Psoas muscle (tissue), 7 donors: ENCODE measurements at regions not wholly inside any gene's neighbourhood (a gene's known extent, or its start where the extent isn't known, plus 50 kb on each side); places are given as distances from the start of the nearest gene placed in this dataset.
"Not testable (repeated sequence)": the region's sequence is repeated elsewhere in the genome, so short reads cannot be mapped to it uniquely, and the experiment has no call there.

ENCODE experiments used
- ATAC-seq, 4 donors: fragments of 200-7000 bp; cut with Tn5 transposase; one replicate each; pipeline ENCODE4 v1.9.1; 2020; ENCODE audit warnings: moderate library complexity in 3 of 4, mild to moderate bottlenecking in 2 of 4
- DNase-seq, 2 donors: peaks; one replicate each; pipeline ENCODE4 v3.0.0-alpha.2; 2020
- H3K27ac ChIP-seq: fragments of 200-600 bp; one replicate; pipeline ENCODE4 v1.8.0; 2022
- H3K27me3 ChIP-seq, 3 donors: fragments of 200-600 bp in 1 of 3; one replicate each; pipeline versions ENCODE4 v1.6.1 to v1.8.0; 2013 to 2022; ENCODE audit warnings: low read length in 2 of 3, mild to moderate bottlenecking in 2 of 3, moderate library complexity in 1 of 3; ENCODE audit not compliant: insufficient read depth in 3 of 3
- H3K36me3 ChIP-seq, 2 donors: fragments of 200-600 bp in 1 of 2; one replicate each; pipeline versions ENCODE4 v1.6.1 to v1.8.0; 2013 to 2022; ENCODE audit warnings: low read depth in 1 of 2, mild to moderate bottlenecking in 1 of 2, moderate library complexity in 1 of 2; ENCODE audit not compliant: insufficient read depth in 1 of 2
- H3K4me1 ChIP-seq: fragments of 200-600 bp; one replicate; pipeline ENCODE4 v1.8.0; 2022
- H3K4me3 ChIP-seq: fragments of 200-600 bp; one replicate; pipeline ENCODE4 v1.8.0; 2022; ENCODE audit warnings: mild to moderate bottlenecking
- H3K9me3 ChIP-seq: fragments of 200-600 bp; one replicate; pipeline ENCODE4 v1.8.0; 2022
- whole genome bisulfite sequencing, 3 donors: extraction: QIAGEN DNeasy Blood & Tissue Kit; methylation state at CpG; one replicate each; pipeline versions ENCODE4 v1.1.6 to v1.1.7; 2013; 5-methylcytosine and 5-hydroxymethylcytosine counted together
- intact Hi-C, 2 donors: fragments of 100-400 bp; cut with DNase I; formaldehyde crosslinking; loops; one replicate each; pipeline versions ENCODE4 v1.11.0 to v1.14.2; 2022
- TF ChIP-seq, protein P1 (sequence below): fragments of 200-600 bp; IDR thresholded peaks from one replicate; pipeline ENCODE4 v1.8.0; 2022; ENCODE audit warnings: antibody characterized with exemption
- donor health status: healthy with polysubstance abuse.
- donor health status: DM: no; HTN: no; CAD: no; lungs with moderate emphysema.
- donor health status: Bipolar disorder and iron deficiency.
- donor health status: healthy.
- donor health status: DM: yes; HTN: yes; CAD: no.
- donor health status: DM: no; HTN: no; CAD: no.
- donor health status: DM: yes; HTN: yes; CAD: no.

DNA sequence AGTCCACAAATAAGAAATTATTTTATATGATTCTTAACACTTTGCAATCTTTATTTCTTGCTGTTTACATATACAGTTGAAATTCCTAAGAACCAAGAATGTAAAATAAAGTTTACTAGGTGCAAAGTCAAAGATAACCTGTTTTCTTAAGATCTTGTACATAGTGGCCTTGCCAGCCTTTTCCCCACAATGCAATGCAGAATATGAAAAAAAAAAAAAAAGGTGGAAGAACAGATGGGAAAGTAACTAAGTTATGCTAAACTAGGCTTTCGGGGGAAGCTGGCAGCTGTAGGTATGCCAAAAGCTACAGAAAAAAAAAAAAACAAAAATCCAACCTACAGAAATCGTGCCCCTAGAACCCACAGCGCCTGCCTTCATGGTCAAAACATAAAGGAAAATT lies 1588.4 kb downstream of the STIM2 start:
- ATAC-seq (no peak), DNase-seq (no peak)
- Histone ChIP-seq H3K4me1 (no peaks in the 10 kb centered on the region), H3K9me3 (no peaks in the 10 kb centered on the region), H3K4me3 (no peak overlapping the region), H3K36me3 (no peaks in the 10 kb centered on the region), H3K27ac (no peak overlapping the region), H3K27me3 (no peaks in the 10 kb centered on the region)
- 30 to 52% (median 34%) methylated on average over 3 of the region's 3 CpGs for WGBS, 3 donors
- intact Hi-C loops = no loop called here
- TF ChIP-seq, protein P1, sequence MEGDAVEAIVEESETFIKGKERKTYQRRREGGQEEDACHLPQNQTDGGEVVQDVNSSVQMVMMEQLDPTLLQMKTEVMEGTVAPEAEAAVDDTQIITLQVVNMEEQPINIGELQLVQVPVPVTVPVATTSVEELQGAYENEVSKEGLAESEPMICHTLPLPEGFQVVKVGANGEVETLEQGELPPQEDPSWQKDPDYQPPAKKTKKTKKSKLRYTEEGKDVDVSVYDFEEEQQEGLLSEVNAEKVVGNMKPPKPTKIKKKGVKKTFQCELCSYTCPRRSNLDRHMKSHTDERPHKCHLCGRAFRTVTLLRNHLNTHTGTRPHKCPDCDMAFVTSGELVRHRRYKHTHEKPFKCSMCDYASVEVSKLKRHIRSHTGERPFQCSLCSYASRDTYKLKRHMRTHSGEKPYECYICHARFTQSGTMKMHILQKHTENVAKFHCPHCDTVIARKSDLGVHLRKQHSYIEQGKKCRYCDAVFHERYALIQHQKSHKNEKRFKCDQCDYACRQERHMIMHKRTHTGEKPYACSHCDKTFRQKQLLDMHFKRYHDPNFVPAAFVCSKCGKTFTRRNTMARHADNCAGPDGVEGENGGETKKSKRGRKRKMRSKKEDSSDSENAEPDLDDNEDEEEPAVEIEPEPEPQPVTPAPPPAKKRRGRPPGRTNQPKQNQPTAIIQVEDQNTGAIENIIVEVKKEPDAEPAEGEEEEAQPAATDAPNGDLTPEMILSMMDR = no peak

DNA sequence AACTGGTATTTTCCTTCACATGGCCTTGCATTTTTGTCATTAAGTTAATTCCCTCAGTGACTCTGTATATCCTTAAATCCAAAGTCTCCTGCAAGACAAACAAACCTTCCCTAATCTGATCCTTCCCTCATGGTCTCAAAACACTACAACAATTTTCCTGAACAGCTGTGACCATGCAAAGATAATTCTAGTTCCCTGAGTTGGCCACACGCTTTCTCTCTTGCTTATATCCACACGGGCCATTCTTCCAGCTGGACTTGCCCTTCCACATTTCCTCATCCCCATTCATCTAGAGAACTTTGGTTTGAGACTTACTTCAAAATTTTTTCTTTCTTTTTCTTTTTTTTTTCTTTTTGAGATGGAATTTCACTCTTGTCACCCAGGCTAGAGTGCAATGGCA lies 1590.7 kb downstream of the STIM2 start:
- no peaks in the 10 kb centered on the region for H3K36me3 ChIP-seq
- ATAC-seq (no peak), DNase-seq (no peak)
- no peaks in the 10 kb centered on the region for H3K9me3 ChIP-seq
- no peak overlapping the region for H3K4me3 ChIP-seq
- H3K27ac ChIP-seq = no peak overlapping the region
- intact Hi-C loops = no loop called here
- H3K4me1 ChIP-seq = no peaks in the 10 kb centered on the region
- 26 to 54% (median 40%) methylated on average over 2 of the region's 2 CpGs for WGBS, 3 donors
- no peaks in the 10 kb centered on the region for H3K27me3 ChIP-seq
- TF ChIP-seq, protein P1 = no peak

DNA sequence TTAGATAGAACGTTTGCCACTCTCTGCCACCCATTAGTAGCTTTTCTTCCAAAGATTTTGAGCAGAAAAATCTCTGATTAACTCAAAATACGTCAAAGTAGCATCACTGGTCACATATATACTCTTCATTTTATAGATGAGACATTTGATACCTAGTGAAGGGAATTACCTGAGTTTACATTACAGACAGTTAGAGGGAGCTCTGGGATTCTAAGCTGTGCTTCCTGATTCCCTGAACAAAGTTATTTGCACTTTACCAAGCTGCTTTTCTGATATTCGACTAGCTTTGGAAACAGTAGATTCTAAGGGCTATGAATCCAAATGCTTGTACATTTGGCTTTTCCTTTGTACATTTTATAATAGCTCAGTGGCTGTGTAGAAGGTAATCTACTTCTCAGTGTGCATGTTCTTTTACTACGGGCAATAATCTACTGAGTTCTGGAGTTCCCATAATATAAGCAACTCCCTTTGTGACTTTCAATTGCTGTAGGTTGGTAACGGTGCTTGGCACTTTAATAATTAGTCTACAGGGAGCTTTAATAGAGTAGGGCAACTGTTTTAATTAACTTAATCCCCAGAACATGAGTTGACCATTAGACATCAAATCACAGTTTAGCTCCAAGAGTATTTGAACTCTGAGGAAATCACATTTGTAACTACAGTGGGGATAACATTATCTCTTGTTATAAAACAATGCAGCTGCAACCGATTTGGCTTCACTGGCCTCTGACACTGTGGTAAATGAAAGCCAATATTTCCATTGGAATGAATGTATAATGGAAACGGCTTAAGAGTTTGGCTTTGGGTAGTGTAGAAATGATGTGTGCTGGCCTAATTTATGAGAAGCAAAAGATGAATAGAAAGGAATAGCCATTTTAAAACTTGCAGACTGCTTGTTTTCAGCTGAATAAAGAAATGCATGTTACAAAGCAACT lies 1602.4 kb downstream of the STIM2 start:
- no peaks in the 10 kb centered on the region for H3K4me1 ChIP-seq
- H3K36me3 ChIP-seq = no peaks in the 10 kb centered on the region
- intact Hi-C loops = no loop called here
- no peak for ATAC-seq
- H3K9me3 ChIP-seq = no peaks in the 10 kb centered on the region
- TF ChIP-seq, protein P1 = no peak
- DNase-seq = no peak
- WGBS, 3 donors = 22 to 25% (median 23%) methylated on average over 7 of the region's 7 CpGs
- no peak overlapping the region for H3K4me3 ChIP-seq
- no peaks in the 10 kb centered on the region for H3K27me3 ChIP-seq
- no peak overlapping the region for H3K27ac ChIP-seq

DNA sequence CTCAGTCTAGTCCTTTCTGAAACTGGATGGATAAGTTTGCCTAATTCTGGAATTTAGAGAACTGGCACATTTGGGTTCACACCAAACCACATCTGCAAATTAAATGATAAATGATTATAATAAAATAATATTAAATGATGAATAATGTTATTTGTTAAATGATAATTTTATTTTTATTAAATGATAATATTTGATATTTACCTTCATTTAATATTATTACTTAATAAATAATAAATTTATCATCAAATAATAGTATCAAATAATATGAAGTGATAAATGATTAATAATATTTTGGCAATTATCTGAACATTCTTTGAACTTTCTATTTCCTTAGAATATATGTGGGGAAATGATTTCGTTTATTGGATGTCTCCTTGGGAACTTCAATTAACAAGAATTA lies 1604.2 kb downstream of the STIM2 start:
- Histone ChIP-seq H3K36me3 (no peaks in the 10 kb centered on the region), H3K27ac (no peak overlapping the region), H3K9me3 (no peaks in the 10 kb centered on the region), H3K4me1 (no peaks in the 10 kb centered on the region), H3K27me3 (no peaks in the 10 kb centered on the region), H3K4me3 (no peak overlapping the region)
- DNase-seq (no peak), ATAC-seq (no peak)
- intact Hi-C loops = no loop called here
- WGBS, 3 donors = 81 to 92% (median 90%) methylated on average over 1 of the region's 1 CpG
- TF ChIP-seq, protein P1 = no peak

DNA sequence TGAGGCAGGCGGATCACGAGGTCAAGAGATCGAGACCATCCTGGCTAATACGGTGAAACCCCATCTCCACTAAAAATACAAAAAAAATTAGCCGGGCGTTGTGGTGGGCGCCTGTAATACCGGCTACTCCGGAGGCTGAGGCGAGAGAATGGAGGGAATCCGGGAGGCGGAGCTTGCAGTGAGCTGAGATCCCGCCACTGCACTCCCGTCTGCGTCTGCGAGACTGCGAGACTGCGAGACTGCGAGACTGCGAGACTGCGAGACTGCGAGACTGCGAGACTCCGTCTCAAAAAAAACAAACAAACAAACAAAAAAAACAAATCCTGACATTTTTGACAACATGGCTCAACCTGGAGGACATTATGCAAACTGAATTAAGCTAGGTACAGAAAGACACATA lies 1606.2 kb downstream of the STIM2 start:
- DNase-seq, H3K27me3 ChIP-seq, ATAC-seq, H3K27ac ChIP-seq, H3K4me3 ChIP-seq, H3K9me3 ChIP-seq, H3K4me1 ChIP-seq, intact Hi-C loops, H3K36me3 ChIP-seq: not testable (repeated sequence)
- 96 to 97% (median 96%) methylated on average over 24 of the region's 24 CpGs for WGBS, 3 donors
